ENCODE measurements at regions not wholly inside any gene's neighbourhood (a gene's known extent, or its start where the extent isn't known, plus 50 kb on each side); places are given as distances from the start of the nearest gene placed in this dataset.

DNA sequence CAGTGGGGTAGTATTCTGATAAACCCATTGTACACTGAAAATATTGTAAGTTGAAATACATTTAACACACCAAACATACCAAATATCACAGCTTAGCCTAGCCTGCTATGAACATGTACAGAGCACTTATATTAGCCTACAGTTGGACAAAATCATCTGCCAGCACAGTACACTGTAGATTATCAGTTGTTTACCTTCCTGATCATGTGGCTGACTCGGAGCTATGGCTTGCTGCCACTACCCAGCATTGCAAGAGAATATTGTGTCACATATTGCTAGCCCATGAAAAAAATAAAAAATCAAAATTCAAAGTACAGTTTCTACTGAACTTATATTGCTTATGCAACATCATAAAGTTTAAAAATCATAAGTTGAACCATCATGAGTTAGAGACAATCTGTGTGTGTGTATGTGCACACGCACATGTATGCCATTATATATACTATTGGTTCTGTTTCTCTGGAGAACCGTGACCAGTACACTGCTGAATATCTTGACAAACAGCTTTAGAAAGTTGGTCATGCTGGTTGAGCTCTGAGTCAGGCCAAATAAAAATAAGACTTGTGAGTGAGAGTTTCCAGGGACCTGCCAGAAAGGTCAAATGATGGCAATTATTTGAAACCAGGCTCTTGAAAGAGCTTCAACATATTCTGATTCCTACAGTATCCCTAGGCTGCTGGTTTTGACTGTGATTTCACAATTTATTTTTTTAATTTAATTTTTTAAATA lies 238.5 kb downstream of the PRR32 start:
- TF ChIP-seq POLR2AphosphoS5 (IDR thresholded peaks at IDR 0.05) (no peak), POLR2A (IDR thresholded peaks at IDR 0.05) (no peak)

Data from prostate gland (tissue), 1 donor.